GM12864 (cell line): ENCODE measurements at regions not wholly inside any gene's neighbourhood (a gene's known extent, or its start where the extent isn't known, plus 50 kb on each side); places are given as distances from the start of the nearest gene placed in this dataset.

Experiments used
- DNase-seq: peaks from one replicate; pipeline ENCODE4 v3.0.0-alpha.2; 2011; ENCODE audit warnings: low read depth
- H3K4me3 ChIP-seq: 2 replicates; pipeline ENCODE4 v1.5.1; 2011; ENCODE audit warnings: mild to moderate bottlenecking, low read depth, low read length, control low read depth
- TF ChIP-seq, protein P1 (sequence below): IDR thresholded peaks from 2 replicates; pipeline ENCODE4 v1.5.1; 2011; ENCODE audit warnings: low read depth, mild to moderate bottlenecking, moderate library complexity, low read length, control low read depth, inconsistent platforms; ENCODE audit errors: missing control alignments

DNA sequence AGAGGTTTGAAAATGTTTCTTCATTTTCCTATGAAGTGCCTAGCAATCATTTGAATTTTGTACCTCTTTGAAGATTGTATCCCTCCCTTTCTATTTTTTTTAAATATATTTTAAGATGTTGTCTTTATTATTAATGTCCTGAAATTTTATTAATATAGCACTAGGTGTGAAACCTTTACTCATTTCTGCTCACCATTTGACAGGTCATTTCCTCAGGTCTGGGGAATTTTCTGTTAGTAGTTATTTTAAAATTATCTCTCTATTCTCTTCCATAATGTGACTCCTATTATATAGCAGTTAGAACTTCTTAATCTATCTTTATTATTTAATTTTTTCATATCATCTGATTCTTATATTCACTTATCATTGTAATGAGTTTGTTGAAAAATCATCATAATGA is 1038.6 kb upstream of the SLC39A10 start:
- TF ChIP-seq, protein P1, sequence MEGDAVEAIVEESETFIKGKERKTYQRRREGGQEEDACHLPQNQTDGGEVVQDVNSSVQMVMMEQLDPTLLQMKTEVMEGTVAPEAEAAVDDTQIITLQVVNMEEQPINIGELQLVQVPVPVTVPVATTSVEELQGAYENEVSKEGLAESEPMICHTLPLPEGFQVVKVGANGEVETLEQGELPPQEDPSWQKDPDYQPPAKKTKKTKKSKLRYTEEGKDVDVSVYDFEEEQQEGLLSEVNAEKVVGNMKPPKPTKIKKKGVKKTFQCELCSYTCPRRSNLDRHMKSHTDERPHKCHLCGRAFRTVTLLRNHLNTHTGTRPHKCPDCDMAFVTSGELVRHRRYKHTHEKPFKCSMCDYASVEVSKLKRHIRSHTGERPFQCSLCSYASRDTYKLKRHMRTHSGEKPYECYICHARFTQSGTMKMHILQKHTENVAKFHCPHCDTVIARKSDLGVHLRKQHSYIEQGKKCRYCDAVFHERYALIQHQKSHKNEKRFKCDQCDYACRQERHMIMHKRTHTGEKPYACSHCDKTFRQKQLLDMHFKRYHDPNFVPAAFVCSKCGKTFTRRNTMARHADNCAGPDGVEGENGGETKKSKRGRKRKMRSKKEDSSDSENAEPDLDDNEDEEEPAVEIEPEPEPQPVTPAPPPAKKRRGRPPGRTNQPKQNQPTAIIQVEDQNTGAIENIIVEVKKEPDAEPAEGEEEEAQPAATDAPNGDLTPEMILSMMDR: no peak
- no peak overlapping the region for H3K4me3 ChIP-seq
- no peak for DNase-seq

DNA sequence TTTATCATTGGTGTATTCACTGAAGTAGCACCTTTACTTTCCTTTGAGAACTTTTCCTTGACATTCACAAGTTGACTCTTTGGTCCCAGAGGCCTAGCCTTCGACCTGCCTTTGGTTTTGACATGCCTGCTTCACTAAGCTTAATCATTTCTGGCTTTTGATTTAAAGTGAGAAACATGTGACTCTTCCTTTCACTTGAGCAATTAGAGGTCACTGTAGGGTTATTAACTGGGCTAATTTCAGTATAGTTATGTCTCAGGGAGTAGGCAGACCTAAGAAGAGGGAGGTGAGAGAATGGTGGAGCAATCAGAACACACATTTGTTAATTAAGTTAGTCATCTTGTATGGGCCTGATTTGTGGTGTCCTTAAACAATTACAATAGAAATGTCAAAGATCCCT is 1040.7 kb upstream of the SLC39A10 start:
- no peak overlapping the region for H3K4me3 ChIP-seq
- TF ChIP-seq, protein P1: no peak
- no peak for DNase-seq

DNA sequence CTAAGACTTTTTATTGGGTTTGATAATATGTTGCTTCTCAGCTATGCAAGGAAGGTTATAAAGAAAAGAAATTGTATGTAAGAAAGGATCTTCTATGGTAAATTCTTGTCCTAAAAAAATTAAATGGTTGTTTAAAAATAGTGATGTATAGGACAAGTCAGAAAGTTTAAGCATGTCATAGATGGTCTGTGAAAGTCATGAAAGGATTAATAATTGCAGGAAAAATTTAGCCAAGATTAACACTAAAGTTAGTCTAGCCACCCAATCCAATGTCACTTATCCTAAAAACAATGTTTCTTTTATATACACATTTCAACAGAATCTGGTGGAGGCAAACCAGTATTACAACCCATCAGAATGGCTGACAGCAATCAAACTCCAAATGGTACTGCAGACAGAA is 1046.7 kb upstream of the SLC39A10 start:
- TF ChIP-seq, protein P1: no peak
- H3K4me3 ChIP-seq: no peak overlapping the region
- DNase-seq: no peak

DNA sequence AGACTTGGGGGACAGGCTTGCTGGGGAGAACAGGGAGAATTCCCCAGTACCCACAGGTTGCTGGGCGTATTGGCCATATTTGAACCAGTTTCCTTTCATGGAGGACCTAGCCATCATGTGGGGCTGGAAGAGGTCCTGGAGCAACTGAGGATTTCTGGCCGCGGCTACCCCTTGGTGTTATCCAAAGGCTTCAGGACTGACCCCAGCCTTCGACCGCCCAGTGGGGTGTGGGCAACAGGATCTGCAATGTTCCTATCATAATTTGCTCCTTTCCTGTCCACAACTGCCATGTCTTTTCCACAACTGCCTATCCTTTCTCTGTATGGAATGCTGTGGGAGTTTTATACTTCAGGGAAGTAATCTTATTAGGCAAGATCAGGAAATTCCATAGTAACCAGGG is 1053.6 kb upstream of the SLC39A10 start:
- no peak for DNase-seq
- H3K4me3 ChIP-seq: no peak overlapping the region
- TF ChIP-seq, protein P1: no peak

DNA sequence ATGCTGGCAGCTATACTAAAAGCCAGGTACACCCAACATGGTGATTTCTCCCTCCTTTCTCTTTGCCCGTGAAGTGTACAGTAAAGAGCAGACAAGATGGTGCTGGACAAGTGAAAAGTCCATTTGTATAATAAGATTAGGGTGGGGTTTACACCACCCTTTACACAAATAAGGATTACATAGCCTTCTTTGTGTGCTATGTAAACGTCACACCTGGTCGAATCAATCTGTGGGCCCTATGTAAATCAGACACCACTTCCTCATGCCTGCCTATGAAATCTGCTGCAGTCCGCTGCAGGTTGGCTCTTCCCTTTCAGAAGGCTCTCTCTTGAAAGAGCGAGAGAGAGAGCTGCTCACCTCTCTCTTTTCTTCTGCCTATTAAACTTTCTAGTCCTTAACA is 1054.3 kb upstream of the SLC39A10 start:
- H3K4me3 ChIP-seq: no peak overlapping the region
- TF ChIP-seq, protein P1: no peak
- DNase-seq: no peak

DNA sequence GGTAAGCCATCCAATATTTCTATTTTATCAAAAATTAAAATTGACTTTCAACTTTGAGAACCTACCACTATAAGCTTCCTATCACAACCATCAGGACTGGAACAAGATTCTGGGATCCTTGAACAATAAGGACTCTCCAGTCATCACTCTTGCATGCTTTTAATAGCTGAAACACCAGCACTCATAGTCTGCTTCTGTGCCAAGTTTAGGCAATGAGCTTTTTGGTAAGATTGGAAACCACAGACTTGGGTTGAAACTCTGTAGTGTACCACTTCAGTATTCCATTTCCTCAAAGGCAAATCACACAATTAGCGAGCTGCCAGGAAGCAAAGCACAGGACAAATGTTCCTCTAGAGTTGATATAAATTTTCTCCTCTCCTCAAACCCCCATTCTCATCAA is 1065.8 kb upstream of the SLC39A10 start:
- DNase-seq: no peak
- no peak overlapping the region for H3K4me3 ChIP-seq
- TF ChIP-seq, protein P1: no peak

DNA sequence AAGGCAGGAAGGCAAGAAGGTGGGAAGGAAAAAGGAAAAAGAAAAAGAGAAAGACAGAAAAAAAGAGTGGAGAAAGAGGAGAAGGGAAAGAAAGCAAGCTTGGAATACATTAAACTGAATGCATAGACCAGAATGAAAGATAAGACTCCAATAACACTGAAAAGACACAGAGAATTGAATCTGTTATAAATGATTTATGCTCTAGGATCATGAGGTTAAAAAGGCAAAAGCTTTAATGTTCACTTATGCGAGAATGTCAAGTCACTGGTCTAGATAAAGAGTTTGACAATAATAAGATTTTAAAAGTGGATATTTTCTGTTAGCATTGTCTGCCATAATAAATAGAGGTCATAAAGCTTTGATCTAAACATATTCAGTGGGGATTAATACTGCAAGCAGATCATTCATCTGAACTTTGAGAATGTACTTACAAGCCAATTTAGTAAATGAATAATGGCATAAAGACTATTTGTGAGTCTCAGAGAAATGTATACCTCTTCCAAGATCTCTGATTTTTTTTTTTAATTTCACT is 1069.2 kb upstream of the SLC39A10 start:
- H3K4me3 ChIP-seq: no peak overlapping the region
- DNase-seq: no peak
- TF ChIP-seq, protein P1: no peak
